HepG2 (cell line): ENCODE measurements at regions not wholly inside any gene's neighbourhood (a gene's known extent, or its start where the extent isn't known, plus 50 kb on each side); places are given as distances from the start of the nearest gene placed in this dataset.

Experiments
- JUN ChIP-seq: sonication (generic); formaldehyde crosslinking; IDR thresholded peaks from 2 replicates; pipeline ENCODE4 v1.4.0; 2020; ENCODE audit warnings: mild to moderate bottlenecking, missing genetic modification reagents
- JUND ChIP-seq: sonication (generic); formaldehyde crosslinking; IDR thresholded peaks from 2 replicates; pipeline ENCODE4 v1.8.0; 2022; ENCODE audit warnings: mild to moderate bottlenecking, missing genetic modification reagents
- MYNN ChIP-seq: sonication (generic); formaldehyde crosslinking; IDR thresholded peaks from 2 replicates; pipeline ENCODE4 v1.4.0; 2020; ENCODE audit warnings: mild to moderate bottlenecking, low read depth, missing genetic modification reagents
- TF ChIP-seq, protein P1 (sequence below): sonication (generic); formaldehyde crosslinking; IDR thresholded peaks from 2 replicates; pipeline ENCODE4 v1.4.0; 2020; ENCODE audit warnings: missing genetic modification reagents, mild to moderate bottlenecking, borderline replicate concordance
- TF ChIP-seq, protein P2 (sequence below): sonication (generic); formaldehyde crosslinking; IDR thresholded peaks from 2 replicates; pipeline ENCODE4 v1.5.0; 2020; ENCODE audit warnings: mild to moderate bottlenecking, missing genetic modification reagents, moderate library complexity
- TF ChIP-seq, protein P3 (sequence below): sonication (generic); formaldehyde crosslinking; IDR thresholded peaks from 2 replicates; pipeline ENCODE4 v1.4.0; 2020; ENCODE audit warnings: missing genetic modification reagents, borderline replicate concordance

DNA sequence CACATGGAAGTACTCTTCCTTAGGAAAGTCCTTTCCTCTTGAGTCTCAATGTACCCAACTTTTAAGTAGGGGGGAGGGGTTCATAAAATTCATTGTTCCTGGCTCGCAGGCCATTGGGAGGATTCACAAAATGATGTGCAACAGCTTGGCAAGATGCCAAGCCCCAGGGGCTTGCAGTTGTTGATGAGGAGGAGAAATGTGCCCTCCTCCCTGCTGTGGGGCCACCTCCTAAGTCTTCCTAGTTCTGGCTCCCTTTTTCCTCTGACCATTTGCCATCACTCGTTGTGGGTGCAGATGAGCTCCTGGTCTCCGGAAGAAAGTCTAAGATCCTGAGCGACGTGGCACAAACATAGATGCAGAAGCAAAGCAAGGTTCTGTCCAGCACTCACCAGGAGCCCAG lies 435.4 kb downstream of the EIPR1 start:
- TF ChIP-seq, protein P1, sequence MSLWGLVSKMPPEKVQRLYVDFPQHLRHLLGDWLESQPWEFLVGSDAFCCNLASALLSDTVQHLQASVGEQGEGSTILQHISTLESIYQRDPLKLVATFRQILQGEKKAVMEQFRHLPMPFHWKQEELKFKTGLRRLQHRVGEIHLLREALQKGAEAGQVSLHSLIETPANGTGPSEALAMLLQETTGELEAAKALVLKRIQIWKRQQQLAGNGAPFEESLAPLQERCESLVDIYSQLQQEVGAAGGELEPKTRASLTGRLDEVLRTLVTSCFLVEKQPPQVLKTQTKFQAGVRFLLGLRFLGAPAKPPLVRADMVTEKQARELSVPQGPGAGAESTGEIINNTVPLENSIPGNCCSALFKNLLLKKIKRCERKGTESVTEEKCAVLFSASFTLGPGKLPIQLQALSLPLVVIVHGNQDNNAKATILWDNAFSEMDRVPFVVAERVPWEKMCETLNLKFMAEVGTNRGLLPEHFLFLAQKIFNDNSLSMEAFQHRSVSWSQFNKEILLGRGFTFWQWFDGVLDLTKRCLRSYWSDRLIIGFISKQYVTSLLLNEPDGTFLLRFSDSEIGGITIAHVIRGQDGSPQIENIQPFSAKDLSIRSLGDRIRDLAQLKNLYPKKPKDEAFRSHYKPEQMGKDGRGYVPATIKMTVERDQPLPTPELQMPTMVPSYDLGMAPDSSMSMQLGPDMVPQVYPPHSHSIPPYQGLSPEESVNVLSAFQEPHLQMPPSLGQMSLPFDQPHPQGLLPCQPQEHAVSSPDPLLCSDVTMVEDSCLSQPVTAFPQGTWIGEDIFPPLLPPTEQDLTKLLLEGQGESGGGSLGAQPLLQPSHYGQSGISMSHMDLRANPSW (CRISPR knock-in tag), result no peak
- TF ChIP-seq JUND (CRISPR knock-in tag), result no peak
- TF ChIP-seq, protein P2, sequence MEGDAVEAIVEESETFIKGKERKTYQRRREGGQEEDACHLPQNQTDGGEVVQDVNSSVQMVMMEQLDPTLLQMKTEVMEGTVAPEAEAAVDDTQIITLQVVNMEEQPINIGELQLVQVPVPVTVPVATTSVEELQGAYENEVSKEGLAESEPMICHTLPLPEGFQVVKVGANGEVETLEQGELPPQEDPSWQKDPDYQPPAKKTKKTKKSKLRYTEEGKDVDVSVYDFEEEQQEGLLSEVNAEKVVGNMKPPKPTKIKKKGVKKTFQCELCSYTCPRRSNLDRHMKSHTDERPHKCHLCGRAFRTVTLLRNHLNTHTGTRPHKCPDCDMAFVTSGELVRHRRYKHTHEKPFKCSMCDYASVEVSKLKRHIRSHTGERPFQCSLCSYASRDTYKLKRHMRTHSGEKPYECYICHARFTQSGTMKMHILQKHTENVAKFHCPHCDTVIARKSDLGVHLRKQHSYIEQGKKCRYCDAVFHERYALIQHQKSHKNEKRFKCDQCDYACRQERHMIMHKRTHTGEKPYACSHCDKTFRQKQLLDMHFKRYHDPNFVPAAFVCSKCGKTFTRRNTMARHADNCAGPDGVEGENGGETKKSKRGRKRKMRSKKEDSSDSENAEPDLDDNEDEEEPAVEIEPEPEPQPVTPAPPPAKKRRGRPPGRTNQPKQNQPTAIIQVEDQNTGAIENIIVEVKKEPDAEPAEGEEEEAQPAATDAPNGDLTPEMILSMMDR, result no peak
- TF ChIP-seq JUN, result no peak
- no peak for TF ChIP-seq MYNN (CRISPR knock-in tag)
- TF ChIP-seq, protein P3, sequence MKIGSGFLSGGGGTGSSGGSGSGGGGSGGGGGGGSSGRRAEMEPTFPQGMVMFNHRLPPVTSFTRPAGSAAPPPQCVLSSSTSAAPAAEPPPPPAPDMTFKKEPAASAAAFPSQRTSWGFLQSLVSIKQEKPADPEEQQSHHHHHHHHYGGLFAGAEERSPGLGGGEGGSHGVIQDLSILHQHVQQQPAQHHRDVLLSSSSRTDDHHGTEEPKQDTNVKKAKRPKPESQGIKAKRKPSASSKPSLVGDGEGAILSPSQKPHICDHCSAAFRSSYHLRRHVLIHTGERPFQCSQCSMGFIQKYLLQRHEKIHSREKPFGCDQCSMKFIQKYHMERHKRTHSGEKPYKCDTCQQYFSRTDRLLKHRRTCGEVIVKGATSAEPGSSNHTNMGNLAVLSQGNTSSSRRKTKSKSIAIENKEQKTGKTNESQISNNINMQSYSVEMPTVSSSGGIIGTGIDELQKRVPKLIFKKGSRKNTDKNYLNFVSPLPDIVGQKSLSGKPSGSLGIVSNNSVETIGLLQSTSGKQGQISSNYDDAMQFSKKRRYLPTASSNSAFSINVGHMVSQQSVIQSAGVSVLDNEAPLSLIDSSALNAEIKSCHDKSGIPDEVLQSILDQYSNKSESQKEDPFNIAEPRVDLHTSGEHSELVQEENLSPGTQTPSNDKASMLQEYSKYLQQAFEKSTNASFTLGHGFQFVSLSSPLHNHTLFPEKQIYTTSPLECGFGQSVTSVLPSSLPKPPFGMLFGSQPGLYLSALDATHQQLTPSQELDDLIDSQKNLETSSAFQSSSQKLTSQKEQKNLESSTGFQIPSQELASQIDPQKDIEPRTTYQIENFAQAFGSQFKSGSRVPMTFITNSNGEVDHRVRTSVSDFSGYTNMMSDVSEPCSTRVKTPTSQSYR, result no peak
